ENCODE measurements at regions not wholly inside any gene's neighbourhood (a gene's known extent, or its start where the extent isn't known, plus 50 kb on each side); places are given as distances from the start of the nearest gene placed in this dataset.
"Not testable (repeated sequence)": the region's sequence is repeated elsewhere in the genome, so short reads cannot be mapped to it uniquely, and the experiment has no call there.

DNA sequence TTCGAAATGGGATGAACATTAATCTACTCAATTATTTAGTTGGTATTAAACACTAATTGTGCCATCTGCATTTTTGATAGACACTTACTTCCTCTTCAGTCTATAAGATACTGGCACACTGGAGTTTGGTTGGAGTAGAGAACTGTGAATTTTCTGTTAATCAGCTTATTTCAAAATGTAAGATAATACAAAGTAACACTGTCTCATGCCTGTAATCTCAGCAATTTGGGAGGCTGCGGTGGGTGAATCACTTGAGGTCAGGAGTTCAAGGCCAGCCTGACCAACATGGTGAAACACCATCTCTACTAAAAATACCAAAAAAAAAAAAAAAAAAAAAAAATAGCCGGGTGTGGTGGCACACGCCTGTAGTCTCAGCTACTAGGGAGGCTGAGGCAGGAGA, 440.2 kb upstream of the NUDT12 start:
- not testable (repeated sequence) for TF ChIP-seq CTCF, POLR2A (IDR thresholded peaks at IDR 0.05)

All from right lobe of liver (tissue), 4 donors.